Peyer's patch (tissue), 4 donors: ENCODE measurements at regions not wholly inside any gene's neighbourhood (a gene's known extent, or its start where the extent isn't known, plus 50 kb on each side); places are given as distances from the start of the nearest gene placed in this dataset.

ENCODE experiments used
- DNase-seq, 3 donors: peaks; one replicate each; pipeline ENCODE4 v3.0.0-alpha.2; 2017 to 2019
- H3K27ac ChIP-seq, 4 donors: fragments of 200-600 bp; sonication (generic); one replicate each; pipeline ENCODE4 v1.5.1; 2016 to 2019
- H3K27me3 ChIP-seq, 2 donors: fragments of 200-600 bp; sonication (generic); one replicate each; pipeline ENCODE4 v1.5.1; 2019
- H3K36me3 ChIP-seq, 3 donors: fragments of 200-600 bp; sonication (generic); one replicate each; pipeline ENCODE4 v1.5.1; 2016 to 2019
- H3K4me1 ChIP-seq, 4 donors: fragments of 200-600 bp; sonication (generic); one replicate each; pipeline ENCODE4 v1.5.1; 2016 to 2019
- H3K4me3 ChIP-seq, 4 donors: fragments of 200-600 bp; sonication (generic); 1 replicate in 3 of 4; 2 replicates in 1 of 4; pipeline ENCODE4 v1.5.1; 2016 to 2019; ENCODE audit warnings: mild to moderate bottlenecking in 1 of 4
- H3K9me3 ChIP-seq, 4 donors: fragments of 200-600 bp; sonication (generic); one replicate each; pipeline ENCODE4 v1.5.1; 2016 to 2019; ENCODE audit warnings: mild to moderate bottlenecking in 1 of 4
- CTCF ChIP-seq, 6 experiments: fragments of 450-650 bp in 4 of 6; fragments of 200-600 bp in 2 of 6; sonication (generic) in 1 of 6; IDR thresholded peaks; one replicate each; pipeline ENCODE4 v1.5.1; 2017 to 2019; ENCODE audit warnings: antibody characterized with exemption in 6 of 6, mild to moderate bottlenecking in 3 of 6, moderate library complexity in 1 of 6
- POLR2A ChIP-seq, 2 donors: fragments of 450-650 bp; IDR thresholded peaks; one replicate each; pipeline ENCODE4 v1.5.1; 2017; ENCODE audit warnings: antibody characterized with exemption in 2 of 2, mild to moderate bottlenecking in 2 of 2, moderate library complexity in 2 of 2

DNA sequence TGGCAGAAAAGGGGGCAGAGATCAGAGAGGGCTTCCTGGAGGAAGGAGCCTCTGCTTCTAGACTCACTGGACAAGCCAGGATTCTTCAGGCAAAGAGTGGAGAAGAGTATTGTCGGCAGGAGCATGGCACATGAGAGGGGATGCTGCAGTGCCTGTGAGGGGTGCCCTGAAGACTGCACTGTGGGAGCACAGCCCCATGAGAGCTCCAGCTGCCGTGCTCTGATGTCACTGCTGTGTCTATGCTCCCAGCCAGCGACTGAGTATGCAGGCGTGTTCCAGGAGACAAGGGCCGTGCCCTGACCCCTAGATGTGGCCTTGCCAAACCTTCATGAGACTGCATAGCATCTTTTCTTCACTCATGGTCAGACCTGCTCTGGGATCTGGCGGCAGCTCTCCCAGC, 339.1 kb downstream of the RPS24 start:
- TF ChIP-seq POLR2A (IDR thresholded peaks at IDR 0.05) = no peak
- TF ChIP-seq CTCF (IDR thresholded peaks at IDR 0.05) = no peak
- Histone ChIP-seq H3K9me3 (no peaks in the 10 kb centered on the region), H3K27ac (no peak overlapping the region), H3K27me3 (no peaks in the 10 kb centered on the region), H3K36me3 (no peaks in the 10 kb centered on the region), H3K4me3 (no peak overlapping the region), H3K4me1 (no peaks in the 10 kb centered on the region)
- DNase-seq = no peak

- Histone ChIP-seq H3K27me3 (no peaks in the 10 kb centered on the region), H3K4me3 (no peak overlapping the region), H3K4me1 (no peaks in the 10 kb centered on the region), H3K9me3 (no peaks in the 10 kb centered on the region), H3K36me3 (no peaks in the 10 kb centered on the region), H3K27ac (no peak overlapping the region)
- no peak for DNase-seq
- TF ChIP-seq POLR2A (IDR thresholded peaks at IDR 0.05) (no peak), CTCF (IDR thresholded peaks at IDR 0.05) (no peak)
Observed at GRCh38 chr10:78374331-78375028, 340.8 kb downstream of the RPS24 start.

DNA sequence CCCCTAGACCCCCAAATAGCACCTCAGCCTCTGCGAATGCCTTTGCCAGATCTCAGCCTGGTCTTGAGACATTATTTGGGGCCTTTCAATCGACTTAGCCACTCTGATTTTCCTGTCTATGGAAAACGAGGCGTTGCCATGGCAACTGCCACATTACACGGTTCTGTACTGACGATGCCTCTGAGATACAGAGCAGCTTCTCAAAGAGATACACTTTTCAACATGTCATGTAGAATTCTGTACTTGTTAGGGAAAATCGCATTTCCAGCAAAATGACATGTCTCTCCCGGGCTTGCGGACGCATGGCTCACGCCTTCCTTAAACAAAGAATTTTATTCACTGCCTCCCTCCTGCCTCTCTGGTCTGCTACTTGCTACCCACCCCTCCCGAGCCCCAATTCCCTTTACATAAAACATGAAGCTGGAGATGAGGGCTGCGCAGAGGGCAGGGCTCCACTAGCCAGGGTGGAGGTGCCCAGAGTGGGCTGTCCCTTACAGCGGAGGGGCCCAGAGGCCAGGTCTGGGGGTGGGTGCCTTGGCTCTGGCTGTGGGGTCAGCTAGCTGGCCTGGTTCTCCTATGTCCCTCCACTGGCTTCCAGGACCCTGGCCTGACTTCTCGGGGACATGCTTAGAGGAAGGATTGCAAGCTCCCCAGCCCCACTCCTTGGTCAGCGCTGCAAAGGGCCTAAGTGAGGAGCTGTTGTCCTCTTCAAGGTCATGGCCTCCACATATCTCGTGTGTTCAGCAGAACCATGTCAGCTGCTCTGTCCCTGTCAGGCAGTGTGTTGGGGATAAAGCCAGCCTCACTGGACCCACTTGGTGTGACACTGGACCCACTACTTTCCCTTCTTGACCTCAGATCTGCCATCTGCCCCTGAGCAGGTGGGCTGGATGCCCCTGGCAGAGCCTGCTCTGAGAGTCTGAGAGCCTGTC, 342.5 kb downstream of the RPS24 start:
- Histone ChIP-seq H3K9me3 (no peaks in the 10 kb centered on the region), H3K27ac (no peak overlapping the region), H3K4me3 (no peak overlapping the region), H3K36me3 (no peaks in the 10 kb centered on the region), H3K4me1 (no peaks in the 10 kb centered on the region), H3K27me3 (no peaks in the 10 kb centered on the region)
- no peak for TF ChIP-seq POLR2A (IDR thresholded peaks at IDR 0.05)
- TF ChIP-seq CTCF (IDR thresholded peaks at IDR 0.05) = no peak
- DNase-seq = no peak

DNA sequence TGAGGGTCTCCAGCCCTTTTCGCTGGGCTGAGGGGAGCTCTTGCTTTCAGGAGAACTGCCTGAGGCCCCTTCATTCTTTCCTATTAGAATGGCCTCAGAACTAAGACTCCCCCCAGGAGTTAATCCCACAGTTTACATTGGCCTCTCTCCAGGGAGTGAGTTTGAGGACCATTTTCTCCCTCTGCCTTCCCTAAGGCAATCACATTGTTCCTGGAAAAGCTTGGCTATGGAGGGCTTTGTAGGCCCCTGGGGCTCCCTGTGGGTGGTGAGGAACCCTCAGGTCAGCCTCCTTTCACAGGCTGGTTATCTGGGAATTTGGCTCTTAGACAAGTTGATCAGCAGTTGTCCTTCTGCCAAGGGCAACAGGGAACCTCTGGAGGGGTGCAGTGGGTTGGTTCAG, 343.7 kb downstream of the RPS24 start:
- no peaks in the 10 kb centered on the region for H3K27me3 ChIP-seq
- no peaks in the 10 kb centered on the region for H3K9me3 ChIP-seq
- TF ChIP-seq POLR2A (IDR thresholded peaks at IDR 0.05) = no peak
- no peak for TF ChIP-seq CTCF (IDR thresholded peaks at IDR 0.05)
- H3K4me1 ChIP-seq = no peaks in the 10 kb centered on the region
- no peak for DNase-seq
- no peak overlapping the region for H3K4me3 ChIP-seq
- H3K36me3 ChIP-seq = no peaks in the 10 kb centered on the region
- H3K27ac ChIP-seq = no peak overlapping the region

DNA sequence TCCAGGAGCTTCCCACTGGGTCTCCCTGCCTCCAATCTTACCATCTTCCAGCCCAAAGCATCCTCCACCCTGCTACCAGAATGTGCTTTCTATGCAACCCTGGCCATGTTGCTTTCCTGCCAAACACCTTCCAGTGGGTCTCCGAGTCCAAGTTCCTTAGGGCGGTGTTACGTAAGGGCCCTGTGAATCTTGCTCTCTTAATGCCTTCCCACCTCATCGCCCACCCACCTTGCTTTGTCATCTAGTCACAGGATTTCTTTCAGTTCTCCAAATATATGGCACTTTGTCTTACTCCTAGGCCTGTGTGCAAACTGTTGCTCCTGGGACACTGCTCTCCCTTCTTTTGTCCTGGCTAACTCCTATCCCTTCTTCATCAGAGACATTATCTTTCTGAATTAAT, 344.5 kb downstream of the RPS24 start:
- no peak for DNase-seq
- H3K36me3 ChIP-seq = no peaks in the 10 kb centered on the region
- TF ChIP-seq POLR2A (IDR thresholded peaks at IDR 0.05) (no peak), CTCF (IDR thresholded peaks at IDR 0.05) (no peak)

More for the DNA sequence above, 344.5 kb downstream of the RPS24 start:
- Histone ChIP-seq H3K27me3 (no peaks in the 10 kb centered on the region), H3K4me3 (no peak overlapping the region), H3K9me3 (no peaks in the 10 kb centered on the region), H3K27ac (no peak overlapping the region), H3K4me1 (no peaks in the 10 kb centered on the region)
